SJCRH30 (cell line): ENCODE measurements at regions not wholly inside any gene's neighbourhood (a gene's known extent, or its start where the extent isn't known, plus 50 kb on each side); places are given as distances from the start of the nearest gene placed in this dataset.

Experiments
- DNase-seq, 2 experiments: peaks; one replicate each; pipeline ENCODE4 v3.0.0-alpha.2; 2015 to 2020
- H3K27ac ChIP-seq: fragments of 250-450 bp; sonication (Bioruptor Pico); 2 replicates; pipeline ENCODE4 v1.5.1; 2020; ENCODE audit warnings: mild to moderate bottlenecking, moderate library complexity
- H3K27me3 ChIP-seq: fragments of 250-450 bp; sonication (Bioruptor Pico); 2 replicates; pipeline ENCODE4 v1.5.1; 2020; ENCODE audit warnings: mild to moderate bottlenecking, moderate library complexity
- H3K36me3 ChIP-seq: fragments of 250-450 bp; sonication (Bioruptor Pico); 2 replicates; pipeline ENCODE4 v1.5.1; 2020; ENCODE audit warnings: mild to moderate bottlenecking, moderate library complexity
- H3K4me1 ChIP-seq: fragments of 250-450 bp; sonication (Bioruptor Pico); 2 replicates; pipeline ENCODE4 v1.5.1; 2020; ENCODE audit warnings: mild to moderate bottlenecking, moderate library complexity
- H3K4me3 ChIP-seq: fragments of 250-450 bp; sonication (Bioruptor Pico); 2 replicates; pipeline ENCODE4 v1.5.1; 2020; ENCODE audit warnings: mild to moderate bottlenecking, moderate library complexity
- H3K9me3 ChIP-seq: fragments of 250-450 bp; sonication (Bioruptor Pico); replicated peaks from 2 replicates; pipeline ENCODE4 v1.5.1; 2020; ENCODE audit warnings: mild to moderate bottlenecking, moderate library complexity

DNA sequence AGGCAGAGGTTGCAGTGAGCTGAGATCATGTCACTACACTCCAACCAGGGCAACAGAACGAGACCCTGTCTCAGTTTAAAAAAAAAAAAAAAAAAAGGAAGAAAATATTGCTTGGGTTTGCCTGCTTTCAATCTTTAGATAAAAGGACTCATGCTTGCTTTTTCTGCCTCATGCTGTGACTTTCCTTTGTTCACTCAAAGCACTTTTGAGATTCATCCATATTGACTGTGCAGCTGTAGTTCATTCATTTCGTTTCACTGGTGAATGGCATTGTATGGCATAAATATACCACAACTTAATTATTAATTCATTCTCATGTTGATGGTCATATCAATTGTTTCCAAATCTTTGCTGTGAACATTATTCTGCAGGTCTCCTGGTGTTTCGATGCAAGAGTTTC, 97.6 kb upstream of the NFE2L3 start:
- H3K36me3 ChIP-seq, result no peaks in the 10 kb centered on the region
- no peak for DNase-seq
- H3K27me3 ChIP-seq, result peaks cover 8% of the 10 kb centered on the region; the same call in 1 of the 2 replicates
- H3K27ac ChIP-seq, result no peak overlapping the region
- H3K4me3 ChIP-seq, result no peak overlapping the region
- H3K9me3 ChIP-seq, result no peaks in the 10 kb centered on the region
- H3K4me1 ChIP-seq, result no peaks in the 10 kb centered on the region

DNA sequence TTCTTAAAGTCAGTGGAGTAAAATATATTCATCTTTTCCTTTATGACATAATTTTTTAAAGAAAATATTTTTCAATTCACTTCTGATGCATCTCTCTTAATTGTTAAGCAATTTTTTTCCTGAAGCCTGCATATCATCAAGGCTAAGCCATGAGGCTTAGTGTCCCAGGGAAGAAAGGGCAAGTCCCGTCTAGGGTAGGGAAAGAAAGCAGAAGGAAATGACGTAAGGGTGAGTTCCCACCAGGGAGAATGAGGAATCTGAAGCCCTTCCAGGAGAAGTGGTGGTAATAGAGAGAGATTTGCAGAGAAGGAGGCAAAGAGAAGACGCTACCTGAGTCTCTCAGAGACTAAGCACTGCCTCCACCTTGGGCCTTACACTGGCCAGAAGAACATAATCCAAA, 96.8 kb upstream of the NFE2L3 start:
- Histone ChIP-seq H3K27ac (no peak overlapping the region), H3K4me3 (no peak overlapping the region), H3K9me3 (no peaks in the 10 kb centered on the region), H3K4me1 (no peaks in the 10 kb centered on the region), H3K36me3 (no peaks in the 10 kb centered on the region), H3K27me3 (peaks cover 8% of the 10 kb centered on the region; the same call in 1 of the 2 replicates)
- no peak for DNase-seq

DNA sequence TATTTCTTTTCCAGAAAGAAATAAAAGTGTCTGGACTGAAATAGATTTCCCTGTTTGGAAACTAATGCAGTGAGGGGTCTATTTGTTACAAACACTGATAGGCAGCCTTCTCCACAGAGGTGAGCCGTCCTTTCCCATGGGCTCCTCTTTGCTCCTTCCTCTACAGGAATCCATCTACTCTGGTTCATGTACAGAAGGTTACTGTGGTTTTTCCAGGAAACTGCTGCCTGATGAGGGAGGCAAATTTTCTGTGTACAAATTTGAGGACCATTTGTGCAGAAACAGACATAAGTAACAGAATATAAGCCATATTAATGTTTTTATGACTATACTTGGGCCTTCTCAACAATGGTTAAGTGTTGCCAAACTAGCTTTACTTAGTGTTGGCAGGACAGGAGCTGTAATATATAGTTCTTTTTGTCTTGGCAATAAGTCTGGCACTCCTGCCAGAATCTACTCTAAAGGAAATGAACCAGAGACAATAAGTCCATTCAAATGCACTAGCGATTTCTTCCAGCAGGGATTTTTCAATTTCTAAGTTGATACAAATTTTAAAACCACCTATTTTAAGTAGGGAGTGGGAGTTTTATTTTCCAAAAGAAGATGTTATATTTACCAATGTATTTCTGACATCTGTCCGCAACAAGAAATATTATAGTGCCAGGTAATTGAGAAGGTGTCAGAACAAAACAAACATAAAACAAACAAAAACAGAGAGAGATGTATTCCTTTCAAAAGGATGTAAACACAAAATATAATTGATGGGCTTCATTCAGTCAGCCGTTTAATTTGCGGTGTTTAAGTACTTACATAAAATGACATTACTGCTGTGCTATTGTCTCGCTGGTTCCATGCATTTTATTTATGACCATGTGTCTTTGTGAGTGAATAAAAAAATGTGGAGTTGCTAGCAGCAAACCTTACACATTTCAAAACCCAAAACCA, 91.0 kb upstream of the NFE2L3 start:
- H3K4me3 ChIP-seq, result no peak overlapping the region
- H3K27ac ChIP-seq, result no peak overlapping the region
- H3K36me3 ChIP-seq, result no peaks in the 10 kb centered on the region
- DNase-seq, result no peak
- H3K27me3 ChIP-seq, result peaks cover 8% of the 10 kb centered on the region; the same call in 1 of the 2 replicates
- H3K9me3 ChIP-seq, result no peaks in the 10 kb centered on the region
- H3K4me1 ChIP-seq, result no peaks in the 10 kb centered on the region

DNA sequence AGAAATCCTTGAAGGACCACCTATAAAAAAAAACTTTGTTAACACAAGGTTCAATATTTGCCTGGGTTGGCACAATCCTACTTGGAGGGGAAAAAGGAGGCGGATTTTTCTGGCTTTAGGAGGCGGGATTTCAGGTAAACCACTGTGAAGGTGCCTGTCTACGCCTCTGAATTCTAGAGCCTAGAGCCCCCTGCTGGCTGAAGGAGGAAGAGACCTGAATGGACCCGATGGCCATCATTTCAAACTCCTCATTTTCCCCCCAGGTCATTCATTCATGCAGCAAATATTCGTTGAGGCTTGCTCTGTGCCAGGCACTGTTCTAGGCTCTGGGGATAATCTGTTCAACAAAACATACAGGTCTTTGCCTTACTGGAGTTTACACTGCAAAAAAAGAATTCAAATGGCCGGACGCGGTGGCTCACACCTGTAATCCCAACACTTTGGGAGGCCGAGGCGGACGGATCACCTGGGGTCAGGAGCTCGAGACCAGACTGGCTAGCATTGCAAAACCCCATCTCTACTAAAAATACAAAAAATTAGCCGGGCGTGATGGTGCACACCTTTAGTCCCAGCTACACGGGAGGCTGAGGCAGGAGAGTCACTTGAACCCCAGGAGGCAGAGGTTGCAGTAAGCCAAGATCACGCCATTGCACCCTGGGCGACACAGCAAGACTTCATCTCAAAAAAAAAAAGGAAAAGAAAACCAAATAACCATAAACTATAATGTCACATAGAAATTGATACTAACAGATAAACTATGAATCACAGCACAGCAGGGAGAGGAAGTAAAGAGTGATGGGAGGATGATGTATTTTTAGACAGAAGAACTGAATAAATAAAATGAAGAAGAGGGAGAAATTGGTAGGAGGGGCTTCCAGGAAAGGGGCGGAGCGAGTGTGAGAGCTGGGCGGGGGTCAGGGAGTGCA, 90.1 kb upstream of the NFE2L3 start:
- peak; percentile 63 to 78 for DNase-seq
- no peaks in the 10 kb centered on the region for H3K4me1 ChIP-seq
- H3K27me3 ChIP-seq, result peaks cover 8% of the 10 kb centered on the region; the same call in 1 of the 2 replicates
- H3K27ac ChIP-seq, result no peak overlapping the region
- no peaks in the 10 kb centered on the region for H3K9me3 ChIP-seq
- H3K36me3 ChIP-seq, result no peaks in the 10 kb centered on the region
- no peak overlapping the region for H3K4me3 ChIP-seq

DNA sequence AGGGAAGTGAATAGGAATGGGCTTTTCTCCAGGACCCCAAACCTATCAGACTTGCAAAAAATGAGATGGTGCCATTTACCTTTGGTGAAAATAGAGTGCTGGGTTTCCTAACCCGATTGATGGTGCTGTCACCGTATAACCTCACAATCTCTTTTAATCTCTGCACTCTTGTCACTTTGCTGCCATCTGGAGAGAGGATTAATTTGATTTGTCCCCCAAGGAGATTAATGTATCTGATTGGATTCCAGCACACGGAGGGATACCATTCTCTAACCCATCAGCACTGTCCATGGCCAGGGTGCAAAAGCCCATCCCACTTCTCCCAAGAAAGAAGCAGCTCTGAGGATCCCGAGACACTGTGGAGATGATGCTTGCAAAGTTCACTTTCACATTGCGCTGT, 86.3 kb upstream of the NFE2L3 start:
- DNase-seq, result no peak
- Histone ChIP-seq H3K27ac (no peak overlapping the region), H3K27me3 (no peaks in the 10 kb centered on the region), H3K36me3 (no peaks in the 10 kb centered on the region), H3K4me3 (no peak overlapping the region), H3K4me1 (no peaks in the 10 kb centered on the region), H3K9me3 (no peaks in the 10 kb centered on the region)

DNA sequence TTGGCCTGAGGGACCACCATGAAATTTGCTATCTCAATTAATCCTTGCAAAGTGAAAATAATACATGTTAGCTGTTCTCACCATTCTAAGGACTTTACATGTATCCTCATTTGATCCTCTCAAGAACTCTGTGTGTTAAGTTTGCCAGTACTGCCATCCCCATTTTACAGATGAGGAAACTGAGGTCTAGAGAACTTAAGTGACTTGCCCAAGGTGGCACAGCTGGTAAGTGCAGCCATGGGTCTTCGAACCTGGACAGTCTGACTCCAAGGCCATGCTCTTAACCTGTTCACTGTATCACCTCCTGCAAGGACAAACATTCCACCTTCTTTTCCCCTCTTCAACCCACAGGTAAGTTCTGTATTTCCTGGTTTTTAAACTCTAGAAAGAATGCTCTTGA, 85.3 kb upstream of the NFE2L3 start:
- no peak for DNase-seq
- no peak overlapping the region for H3K4me3 ChIP-seq
- no peak overlapping the region for H3K27ac ChIP-seq
- H3K27me3 ChIP-seq, result 0 out of 2 replicates have a peak, but pooled peaks cover 3% of the 10 kb centered on the region
- no peaks in the 10 kb centered on the region for H3K36me3 ChIP-seq
- H3K4me1 ChIP-seq, result no peaks in the 10 kb centered on the region
- H3K9me3 ChIP-seq, result no peaks in the 10 kb centered on the region

DNA sequence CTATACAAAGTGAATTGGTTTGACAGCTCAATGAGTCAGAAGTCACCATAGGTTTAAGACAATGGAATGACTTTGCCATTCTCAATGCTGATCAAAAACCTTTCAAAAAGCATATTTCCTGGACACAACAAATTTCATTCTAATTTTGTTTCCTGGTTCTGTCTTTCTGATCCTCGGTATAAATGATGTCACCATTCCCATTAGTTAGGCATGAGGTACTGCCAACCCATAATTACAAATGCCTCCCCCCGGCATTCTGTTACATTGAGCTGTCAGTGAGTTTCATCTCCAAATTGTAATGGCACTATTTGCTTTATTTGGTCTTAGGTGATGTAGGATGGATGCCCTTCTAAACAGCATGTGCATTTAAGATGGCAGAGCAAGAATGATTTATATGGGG, 81.7 kb upstream of the NFE2L3 start:
- Histone ChIP-seq H3K27me3 (peaks cover 3% of the 10 kb centered on the region; the same call in 1 of the 2 replicates), H3K9me3 (no peaks in the 10 kb centered on the region), H3K4me1 (no peaks in the 10 kb centered on the region), H3K4me3 (no peak overlapping the region), H3K36me3 (no peaks in the 10 kb centered on the region), H3K27ac (no peak overlapping the region)
- no peak for DNase-seq

DNA sequence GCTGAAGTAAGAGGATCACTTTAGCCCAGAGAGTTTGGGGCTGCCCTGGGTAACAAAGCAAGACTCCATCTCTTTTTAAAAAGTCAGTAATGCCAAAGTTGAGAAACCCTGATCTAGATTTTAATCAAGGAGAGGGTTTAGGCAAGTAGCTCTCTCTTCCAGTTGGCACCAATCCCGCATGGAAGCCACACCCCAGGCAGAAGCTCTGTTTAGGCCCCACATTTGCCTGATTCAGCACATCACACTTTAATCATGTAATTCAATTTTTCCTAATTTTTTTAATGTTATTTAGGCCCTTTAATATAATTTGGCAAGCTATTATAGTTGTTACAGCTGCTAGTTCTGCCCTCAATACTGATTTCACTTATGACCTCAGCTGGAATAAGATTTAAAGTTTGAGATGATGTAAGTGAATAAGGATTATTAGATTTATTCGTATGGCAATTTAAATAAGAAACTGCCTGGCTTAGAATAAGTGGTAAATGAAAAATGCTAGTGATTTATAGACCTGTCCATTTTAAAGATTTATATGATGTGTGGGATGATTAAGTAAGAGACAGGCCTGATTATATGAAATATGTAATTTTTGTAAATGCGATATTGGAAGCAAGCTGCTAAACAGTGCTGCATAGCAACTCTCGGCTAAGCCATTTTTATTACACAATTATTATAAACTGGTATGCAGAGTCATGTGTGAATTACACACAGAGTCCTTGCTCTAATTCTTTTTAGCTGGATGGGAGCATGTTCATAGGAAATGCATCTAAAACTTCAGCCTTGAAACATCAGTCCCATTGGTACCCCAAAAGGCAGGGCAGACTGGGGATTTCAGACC, 80.2 kb upstream of the NFE2L3 start:
- no peak for DNase-seq
- H3K27ac ChIP-seq, result no peak overlapping the region
- H3K27me3 ChIP-seq, result peaks cover 3% of the 10 kb centered on the region; the same call in 1 of the 2 replicates
- H3K4me3 ChIP-seq, result no peak overlapping the region
- H3K4me1 ChIP-seq, result no peaks in the 10 kb centered on the region
- no peaks in the 10 kb centered on the region for H3K9me3 ChIP-seq
- no peaks in the 10 kb centered on the region for H3K36me3 ChIP-seq

DNA sequence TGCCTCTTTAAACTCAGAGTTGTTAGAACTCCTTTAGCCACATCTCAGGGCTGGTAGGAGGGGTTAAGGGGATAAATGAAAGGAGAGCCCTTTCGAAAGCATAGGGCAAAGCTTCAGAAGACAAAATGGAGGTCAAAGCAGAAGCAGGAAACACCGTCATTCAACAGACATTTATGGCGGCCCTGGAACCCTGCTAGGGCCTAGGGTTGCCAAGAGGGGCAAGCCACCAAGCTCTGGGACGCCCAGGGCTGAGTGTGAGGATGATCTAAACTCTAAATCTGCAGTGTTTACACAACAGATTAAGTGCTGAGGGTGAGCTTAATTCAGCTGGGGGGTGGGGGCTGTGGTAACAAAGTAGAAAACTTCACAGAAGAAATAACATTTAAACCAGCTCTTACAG, 79.0 kb upstream of the NFE2L3 start:
- no peak overlapping the region for H3K27ac ChIP-seq
- H3K9me3 ChIP-seq, result no peaks in the 10 kb centered on the region
- H3K4me3 ChIP-seq, result no peak overlapping the region
- no peaks in the 10 kb centered on the region for H3K36me3 ChIP-seq
- no peak for DNase-seq
- H3K4me1 ChIP-seq, result no peaks in the 10 kb centered on the region
- H3K27me3 ChIP-seq, result peaks cover 5% of the 10 kb centered on the region; the same call in 1 of the 2 replicates

DNA sequence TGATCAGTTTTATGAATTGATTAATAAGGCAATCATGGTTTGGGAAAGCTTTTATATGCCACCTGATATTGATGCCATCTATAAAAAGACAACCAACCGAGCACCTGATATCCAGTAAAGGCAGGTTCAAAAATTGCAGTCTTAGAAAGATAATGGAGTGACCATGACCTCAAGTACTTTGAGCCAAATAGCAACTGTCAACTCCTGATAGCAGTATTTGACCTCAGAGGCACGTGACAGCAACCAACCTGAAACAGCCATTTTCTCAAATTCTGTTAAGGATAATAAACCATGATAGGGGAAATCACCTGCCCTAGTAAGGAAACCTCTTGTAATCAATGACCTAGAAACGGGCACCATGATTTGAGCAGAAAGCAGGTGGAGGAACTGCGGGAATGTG, 77.1 kb upstream of the NFE2L3 start:
- H3K4me1 ChIP-seq, result no peaks in the 10 kb centered on the region
- H3K27ac ChIP-seq, result no peak overlapping the region
- no peaks in the 10 kb centered on the region for H3K9me3 ChIP-seq
- H3K4me3 ChIP-seq, result no peak overlapping the region
- no peaks in the 10 kb centered on the region for H3K36me3 ChIP-seq
- peaks cover 13% of the 10 kb centered on the region; the same call in 1 of the 2 replicates for H3K27me3 ChIP-seq
- DNase-seq, result no peak

DNA sequence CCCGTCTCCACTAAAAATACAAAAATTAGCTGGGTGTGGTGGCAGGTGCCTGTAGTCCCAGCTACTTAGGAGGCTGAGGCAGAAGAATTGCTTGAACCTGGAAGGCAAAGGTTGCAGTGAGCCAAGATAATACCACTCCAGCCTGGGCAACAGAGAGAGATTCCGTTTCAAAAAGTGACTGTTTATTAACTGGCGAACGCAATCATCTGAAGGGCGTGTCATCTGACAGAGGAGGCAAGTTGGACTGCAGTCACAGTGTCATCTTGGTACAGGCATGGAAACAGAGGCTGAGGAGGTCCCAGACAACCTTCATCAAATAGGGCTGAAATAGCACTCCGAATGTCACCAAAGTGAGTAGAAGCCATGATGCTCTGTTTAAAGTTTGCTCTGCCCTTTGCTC, 75.3 kb upstream of the NFE2L3 start:
- DNase-seq, result no peak
- no peaks in the 10 kb centered on the region for H3K9me3 ChIP-seq
- peaks cover 10% of the 10 kb centered on the region; the same call in 1 of the 2 replicates for H3K27me3 ChIP-seq

DNA sequence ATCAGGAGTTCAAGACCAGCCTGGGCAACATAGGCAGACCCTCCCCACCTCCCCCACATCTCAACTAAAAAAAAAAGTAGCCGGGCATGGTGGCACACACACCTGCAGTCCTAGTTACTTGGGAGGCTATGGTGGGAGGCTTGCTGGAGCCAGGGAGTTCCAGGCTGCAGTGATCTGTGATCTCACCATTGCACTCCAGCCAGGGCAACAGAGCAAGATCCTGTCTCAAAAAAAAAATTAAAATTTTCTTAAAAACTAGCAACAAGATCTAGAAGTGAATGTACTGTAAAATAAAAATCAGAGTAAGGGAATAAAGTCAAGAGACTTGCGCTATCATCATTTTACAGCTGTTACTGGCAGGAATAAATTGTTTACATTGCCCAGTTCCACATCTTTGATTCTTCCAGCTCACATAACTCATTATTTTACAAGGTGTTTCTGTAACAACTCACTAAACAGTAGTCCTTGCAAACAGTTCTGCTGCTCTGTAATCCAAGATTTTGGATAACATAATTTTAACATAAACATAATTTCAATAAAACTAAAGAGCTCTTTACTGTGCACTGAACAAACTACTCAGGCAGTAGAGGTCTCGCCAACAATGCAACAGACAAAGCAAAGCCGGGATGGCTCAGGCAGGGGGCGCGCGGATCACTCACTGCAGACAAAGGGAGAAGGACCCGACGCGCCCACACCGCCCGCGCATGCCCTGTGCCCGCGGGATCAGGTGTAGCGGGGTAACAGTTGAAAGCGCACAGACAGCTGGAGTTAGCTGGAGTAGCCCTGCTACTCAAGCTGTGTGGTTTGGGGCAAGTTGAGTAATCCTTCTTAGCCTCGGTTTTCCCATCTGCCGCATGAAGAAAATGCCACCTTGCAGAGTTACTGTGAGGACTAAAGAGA, 73.3 kb upstream of the NFE2L3 start:
- Histone ChIP-seq H3K4me3 (no peak overlapping the region), H3K4me1 (no peaks in the 10 kb centered on the region), H3K9me3 (no peaks in the 10 kb centered on the region), H3K27me3 (0 out of 2 replicates have a peak, but pooled peaks cover 10% of the 10 kb centered on the region), H3K27ac (no peak overlapping the region), H3K36me3 (no peaks in the 10 kb centered on the region)
- DNase-seq, result peak; percentile 56 to 61

More for the DNA sequence above, 75.3 kb upstream of the NFE2L3 start:
- no peaks in the 10 kb centered on the region for H3K36me3 ChIP-seq
- no peak overlapping the region for H3K27ac ChIP-seq
- H3K4me3 ChIP-seq, result no peak overlapping the region
- no peaks in the 10 kb centered on the region for H3K4me1 ChIP-seq

DNA sequence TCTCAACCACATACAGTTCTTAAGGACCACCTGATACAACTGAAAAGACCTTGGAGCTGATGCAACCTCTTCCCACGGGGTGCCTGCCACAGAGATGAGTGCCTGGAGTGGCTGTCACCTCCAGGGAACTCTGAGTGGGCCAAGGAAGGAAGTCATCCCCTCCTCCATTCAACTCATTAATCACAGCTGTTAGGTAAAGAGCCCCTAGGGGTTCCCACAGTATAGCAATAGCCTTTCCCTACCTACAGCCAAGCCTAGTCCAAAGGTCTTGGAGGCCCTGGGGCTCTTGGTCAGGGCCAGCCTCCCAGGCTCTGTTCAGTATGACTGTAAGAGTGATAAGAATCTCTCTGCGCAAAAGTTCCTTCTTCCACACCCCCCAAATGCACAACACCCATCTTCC, 70.4 kb upstream of the NFE2L3 start:
- no peaks in the 10 kb centered on the region for H3K36me3 ChIP-seq
- no peak overlapping the region for H3K4me3 ChIP-seq
- H3K4me1 ChIP-seq, result no peaks in the 10 kb centered on the region
- no peaks in the 10 kb centered on the region for H3K9me3 ChIP-seq
- H3K27me3 ChIP-seq, result peaks cover 11% of the 10 kb centered on the region; the same call in 1 of the 2 replicates
- no peak for DNase-seq
- no peak overlapping the region for H3K27ac ChIP-seq
